OCI-LY1 (cell line): ENCODE measurements at regions not wholly inside any gene's neighbourhood (a gene's known extent, or its start where the extent isn't known, plus 50 kb on each side); places are given as distances from the start of the nearest gene placed in this dataset.

Experiments used
- H2AFZ ChIP-seq: fragments of 200-600 bp; sonication (generic), shearing (Covaris generic); 2 replicates; pipeline ENCODE4 v1.6.0; 2014; ENCODE audit warnings: antibody characterized with exemption, mild to moderate bottlenecking, low read length
- H3F3A ChIP-seq: fragments of 200-600 bp; sonication (generic), shearing (Covaris generic); 2 replicates; pipeline ENCODE4 v1.6.0; 2014; ENCODE audit warnings: mild to moderate bottlenecking, antibody characterized with exemption, low read length, moderate library complexity; ENCODE audit not compliant: insufficient read depth
- H3K27ac ChIP-seq: fragments of 200-600 bp; sonication (generic); 2 replicates; pipeline ENCODE4 v1.5.1; 2014; ENCODE audit warnings: low read length, mixed run types, mild to moderate bottlenecking, low read depth; ENCODE audit not compliant: poor library complexity, severe bottlenecking
- H3K27me3 ChIP-seq: fragments of 200-600 bp; sonication (generic); 2 replicates; pipeline ENCODE4 v1.6.0; 2014; ENCODE audit warnings: antibody characterized with exemption, mild to moderate bottlenecking, low read length, moderate library complexity; ENCODE audit not compliant: insufficient read depth
- H3K36me3 ChIP-seq: fragments of 200-600 bp; sonication (generic); 2 replicates; pipeline ENCODE4 v1.6.1; 2014; ENCODE audit warnings: mild to moderate bottlenecking, antibody characterized with exemption, low read length, moderate library complexity, mixed read lengths; ENCODE audit not compliant: insufficient read depth
- H3K4me1 ChIP-seq: fragments of 200-600 bp; sonication (generic); 2 replicates; pipeline ENCODE4 v1.5.1; 2014; ENCODE audit warnings: mild to moderate bottlenecking, low read length, moderate library complexity; ENCODE audit not compliant: insufficient read depth, severe bottlenecking
- H3K4me2 ChIP-seq: fragments of 200-600 bp; sonication (generic), shearing (Covaris generic); 2 replicates; pipeline ENCODE4 v1.6.1; 2014; ENCODE audit warnings: low read length
- H3K4me3 ChIP-seq: fragments of 200-600 bp; sonication (generic); 2 replicates; pipeline ENCODE4 v1.5.1; 2014; ENCODE audit warnings: low read length, low read depth, mild to moderate bottlenecking, mixed read lengths; ENCODE audit not compliant: poor library complexity, severe bottlenecking
- H3K79me2 ChIP-seq: fragments of 200-600 bp; shearing (Covaris generic); 2 replicates; pipeline ENCODE4 v1.6.1; 2016; ENCODE audit warnings: mixed run types, low read length, mixed read lengths; ENCODE audit not compliant: insufficient read depth
- H3K9ac ChIP-seq: fragments of 200-600 bp; sonication (generic), shearing (Covaris generic); 2 replicates; pipeline ENCODE4 v1.6.1; 2014; ENCODE audit warnings: mild to moderate bottlenecking, low read length, mixed read lengths
- H3K9me2 ChIP-seq: fragments of 200-600 bp; sonication (generic), shearing (Covaris generic); 2 replicates; pipeline ENCODE4 v1.6.1; 2014; ENCODE audit warnings: low read depth, mild to moderate bottlenecking, low read length, mixed read lengths
- H3K9me3 ChIP-seq: fragments of 200-600 bp; shearing (Covaris generic); 2 replicates; pipeline ENCODE4 v1.6.1; 2014; ENCODE audit warnings: low read length, mixed read lengths
- H4K20me1 ChIP-seq: fragments of 200-600 bp; sonication (generic), shearing (Covaris generic); 2 replicates; pipeline ENCODE4 v1.6.0; 2016; ENCODE audit warnings: mild to moderate bottlenecking, low read length; ENCODE audit not compliant: insufficient read depth
- EZH2 ChIP-seq: fragments of 200-600 bp; sonication (generic), shearing (Covaris generic); IDR thresholded peaks from 2 replicates; pipeline ENCODE4 v1.8.0; 2017; ENCODE audit warnings: borderline replicate concordance, mixed run types, mild to moderate bottlenecking, antibody characterized with exemption, low read length, moderate library complexity, mixed read lengths
- TF ChIP-seq, protein P1 (sequence below): fragments of 200-600 bp; sonication (generic), shearing (Covaris generic); IDR thresholded peaks from 2 replicates; pipeline ENCODE4 v1.5.1; 2017; ENCODE audit warnings: mild to moderate bottlenecking, antibody characterized with exemption, low read length, moderate library complexity, mixed read lengths

GRCh38 chr13:58313219-58313618, 681.7 kb downstream of the PCDH17 start:
- no peaks in the 10 kb centered on the region for H3K4me1 ChIP-seq
- H3K36me3 ChIP-seq, result no peaks in the 10 kb centered on the region
- no peak overlapping the region for H3K27ac ChIP-seq
- no peaks in the 10 kb centered on the region for H4K20me1 ChIP-seq
- H3F3A ChIP-seq, result no peaks in the 10 kb centered on the region
- H3K79me2 ChIP-seq, result no peaks in the 10 kb centered on the region
- H3K27me3 ChIP-seq, result no peaks in the 10 kb centered on the region
- H3K4me2 ChIP-seq, result no peak overlapping the region
- no peaks in the 10 kb centered on the region for H3K9me3 ChIP-seq
- no peak overlapping the region for H3K4me3 ChIP-seq
- no peak overlapping the region for H3K9ac ChIP-seq
- H3K9me2 ChIP-seq, result no peaks in the 10 kb centered on the region
- H2AFZ ChIP-seq, result no peak overlapping the region
- no peak for TF ChIP-seq EZH2
- TF ChIP-seq, protein P1, sequence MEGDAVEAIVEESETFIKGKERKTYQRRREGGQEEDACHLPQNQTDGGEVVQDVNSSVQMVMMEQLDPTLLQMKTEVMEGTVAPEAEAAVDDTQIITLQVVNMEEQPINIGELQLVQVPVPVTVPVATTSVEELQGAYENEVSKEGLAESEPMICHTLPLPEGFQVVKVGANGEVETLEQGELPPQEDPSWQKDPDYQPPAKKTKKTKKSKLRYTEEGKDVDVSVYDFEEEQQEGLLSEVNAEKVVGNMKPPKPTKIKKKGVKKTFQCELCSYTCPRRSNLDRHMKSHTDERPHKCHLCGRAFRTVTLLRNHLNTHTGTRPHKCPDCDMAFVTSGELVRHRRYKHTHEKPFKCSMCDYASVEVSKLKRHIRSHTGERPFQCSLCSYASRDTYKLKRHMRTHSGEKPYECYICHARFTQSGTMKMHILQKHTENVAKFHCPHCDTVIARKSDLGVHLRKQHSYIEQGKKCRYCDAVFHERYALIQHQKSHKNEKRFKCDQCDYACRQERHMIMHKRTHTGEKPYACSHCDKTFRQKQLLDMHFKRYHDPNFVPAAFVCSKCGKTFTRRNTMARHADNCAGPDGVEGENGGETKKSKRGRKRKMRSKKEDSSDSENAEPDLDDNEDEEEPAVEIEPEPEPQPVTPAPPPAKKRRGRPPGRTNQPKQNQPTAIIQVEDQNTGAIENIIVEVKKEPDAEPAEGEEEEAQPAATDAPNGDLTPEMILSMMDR, result no peak

DNA sequence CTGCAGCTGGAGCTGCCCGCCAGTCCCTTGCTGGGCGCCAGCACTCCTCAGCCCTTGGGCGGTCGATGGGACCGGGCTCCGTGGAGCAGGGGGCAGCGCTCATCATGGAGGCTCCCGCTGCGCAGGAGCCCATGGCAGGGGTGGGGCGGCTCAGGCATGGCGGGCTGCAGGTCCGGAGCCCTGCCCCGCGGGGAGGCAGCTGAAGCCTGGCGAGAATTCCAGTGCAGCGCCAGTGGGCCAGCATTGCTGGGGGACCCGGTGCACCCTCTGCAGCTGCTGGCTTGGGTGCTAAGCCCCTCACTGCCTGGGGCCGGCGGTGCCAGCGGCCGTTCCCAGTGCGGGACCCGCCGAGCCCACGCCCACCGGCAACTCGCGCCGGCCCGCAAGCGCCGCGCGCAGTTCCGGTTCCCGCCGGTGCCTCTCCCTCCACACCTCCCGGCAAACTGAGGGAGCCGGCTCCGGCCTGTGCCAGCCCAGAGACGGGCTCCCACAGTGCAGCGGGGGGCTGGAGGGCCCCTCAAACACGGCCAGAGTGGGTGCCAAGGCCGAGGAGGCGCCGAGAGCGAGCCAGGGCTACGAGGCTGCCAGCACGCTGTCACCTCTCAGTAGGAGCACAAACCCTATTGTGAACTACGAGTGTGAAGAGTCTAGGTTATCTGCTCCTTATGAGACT, 687.1 kb downstream of the PCDH17 start:
- Histone ChIP-seq H3K9me3 (no peaks in the 10 kb centered on the region), H3K27me3 (no peaks in the 10 kb centered on the region), H3F3A (no peaks in the 10 kb centered on the region), H3K36me3 (no peaks in the 10 kb centered on the region), H3K9me2 (no peaks in the 10 kb centered on the region), H3K27ac (no peak overlapping the region), H3K79me2 (no peaks in the 10 kb centered on the region), H3K4me1 (no peaks in the 10 kb centered on the region), H3K9ac (no peak overlapping the region), H3K4me3 (no peak overlapping the region), H3K4me2 (no peak overlapping the region), H4K20me1 (no peaks in the 10 kb centered on the region), H2AFZ (no peak overlapping the region)
- TF ChIP-seq, protein P1, result no peak
- TF ChIP-seq EZH2, result no peak

DNA sequence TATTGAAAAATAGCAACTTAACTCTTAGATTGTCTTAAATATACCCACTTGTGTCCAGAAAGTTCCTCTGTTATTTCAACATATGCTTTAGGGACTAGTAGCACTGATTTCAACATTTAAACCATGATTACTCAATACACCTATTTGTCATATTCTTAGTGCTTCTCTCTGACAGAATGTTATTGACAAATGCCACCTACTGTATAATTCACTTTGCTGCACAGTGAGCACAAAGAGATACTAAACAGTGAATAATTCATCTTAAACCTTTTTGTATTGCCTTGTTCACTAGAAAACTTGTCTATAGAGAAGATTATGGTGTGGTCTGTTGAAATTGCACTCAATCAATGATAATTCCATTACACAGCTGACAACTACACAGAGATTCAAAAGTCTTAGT, 692.6 kb downstream of the PCDH17 start:
- no peaks in the 10 kb centered on the region for H3K9me2 ChIP-seq
- no peak overlapping the region for H3K27ac ChIP-seq
- no peaks in the 10 kb centered on the region for H3F3A ChIP-seq
- H3K27me3 ChIP-seq, result no peaks in the 10 kb centered on the region
- H3K9me3 ChIP-seq, result no peaks in the 10 kb centered on the region
- H3K79me2 ChIP-seq, result no peaks in the 10 kb centered on the region
- TF ChIP-seq, protein P1, result no peak
- TF ChIP-seq EZH2, result no peak
- no peak overlapping the region for H3K4me2 ChIP-seq
- no peak overlapping the region for H3K9ac ChIP-seq
- H3K4me3 ChIP-seq, result no peak overlapping the region
- no peaks in the 10 kb centered on the region for H3K36me3 ChIP-seq
- no peak overlapping the region for H2AFZ ChIP-seq
- H4K20me1 ChIP-seq, result no peaks in the 10 kb centered on the region
- H3K4me1 ChIP-seq, result no peaks in the 10 kb centered on the region
